Tibial nerve (tissue), 4 donors: ENCODE measurements at regions not wholly inside any gene's neighbourhood (a gene's known extent, or its start where the extent isn't known, plus 50 kb on each side); places are given as distances from the start of the nearest gene placed in this dataset.

ENCODE experiments used
- DNase-seq, 2 donors: peaks; one replicate each; pipeline ENCODE4 v3.0.0-alpha.2; 2019; ENCODE audit warnings: low spot score in 2 of 2
- H3K27ac ChIP-seq, 4 donors: fragments of 200-600 bp; sonication (generic) in 3 of 4; one replicate each; pipeline ENCODE4 v1.5.1; 2017 to 2019; ENCODE audit warnings: mild to moderate bottlenecking in 1 of 4
- H3K27me3 ChIP-seq, 2 donors: fragments of 200-600 bp; sonication (generic) in 1 of 2; one replicate each; pipeline versions ENCODE4 v1.5.1 to v1.6.0; 2017 to 2019
- H3K36me3 ChIP-seq, 3 donors: fragments of 200-600 bp; sonication (generic); one replicate each; pipeline ENCODE4 v1.5.1; 2018 to 2019
- H3K4me1 ChIP-seq, 4 donors: fragments of 200-600 bp; sonication (generic) in 3 of 4; one replicate each; pipeline ENCODE4 v1.5.1; 2017 to 2019
- H3K4me3 ChIP-seq, 4 donors: fragments of 200-600 bp; sonication (generic) in 3 of 4; one replicate each; pipeline ENCODE4 v1.5.1; 2017 to 2019; ENCODE audit warnings: mild to moderate bottlenecking in 1 of 4, moderate library complexity in 1 of 4
- H3K9me3 ChIP-seq, 4 donors: fragments of 200-600 bp; sonication (generic) in 3 of 4; one replicate each; pipeline ENCODE4 v1.5.1; 2017 to 2019
- EP300 ChIP-seq, 2 donors: sonication (generic); formaldehyde crosslinking; IDR thresholded peaks; one replicate each; pipeline ENCODE4 v1.6.1; 2017; ENCODE audit warnings: antibody characterized with exemption in 2 of 2, mild to moderate bottlenecking in 1 of 2
- POLR2A ChIP-seq, 2 donors: fragments of 450-650 bp; IDR thresholded peaks; one replicate each; pipeline ENCODE4 v1.6.1; 2017; ENCODE audit warnings: antibody characterized with exemption in 2 of 2, mild to moderate bottlenecking in 2 of 2, moderate library complexity in 2 of 2
- WGBS, 2 donors: methylation state at CpG; one replicate each; pipeline ENCODE4 v1.1.5; 2018; 5-methylcytosine and 5-hydroxymethylcytosine counted together
- TF ChIP-seq, protein P1 (sequence below), 5 experiments: fragments of 200-600 bp in 3 of 5; fragments of 450-650 bp in 2 of 5; sonication (generic) in 3 of 5; IDR thresholded peaks; one replicate each; pipeline ENCODE4 v1.5.1; 2016 to 2019; ENCODE audit warnings: antibody characterized with exemption in 5 of 5, mild to moderate bottlenecking in 3 of 5, moderate library complexity in 2 of 5

DNA sequence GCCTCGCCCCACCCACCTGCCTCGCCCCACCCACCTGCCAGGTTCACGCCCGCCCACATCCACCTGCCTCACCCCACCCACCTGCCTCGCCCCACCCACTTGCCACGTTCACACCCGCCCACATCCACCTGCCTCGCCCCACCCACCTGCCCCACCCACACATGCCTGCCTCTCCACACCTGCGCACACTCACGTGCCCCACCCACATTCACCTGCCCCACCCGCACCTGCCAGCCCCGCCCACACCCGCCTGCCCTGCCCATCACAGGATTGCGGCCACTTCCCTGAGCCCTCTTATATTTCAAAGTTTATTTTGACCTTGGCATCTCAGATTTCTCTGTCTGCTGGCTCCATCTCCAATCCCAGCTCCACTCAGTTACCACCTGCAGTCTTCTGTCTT is 217.5 kb upstream of the SOX11 start:
- 78 to 82% methylated on average over 14 of the region's 14 CpGs for WGBS, 2 donors
- Histone ChIP-seq H3K9me3 (no peaks in the 10 kb centered on the region), H3K4me3 (no peak overlapping the region), H3K27me3 (no peaks in the 10 kb centered on the region), H3K4me1 (no peaks in the 10 kb centered on the region), H3K27ac (no peak overlapping the region), H3K36me3 (no peaks in the 10 kb centered on the region)
- no peak for DNase-seq
- TF ChIP-seq POLR2A (IDR thresholded peaks at IDR 0.05) (no peak), EP300 (IDR thresholded peaks at IDR 0.05) (no peak)
- TF ChIP-seq, protein P1, sequence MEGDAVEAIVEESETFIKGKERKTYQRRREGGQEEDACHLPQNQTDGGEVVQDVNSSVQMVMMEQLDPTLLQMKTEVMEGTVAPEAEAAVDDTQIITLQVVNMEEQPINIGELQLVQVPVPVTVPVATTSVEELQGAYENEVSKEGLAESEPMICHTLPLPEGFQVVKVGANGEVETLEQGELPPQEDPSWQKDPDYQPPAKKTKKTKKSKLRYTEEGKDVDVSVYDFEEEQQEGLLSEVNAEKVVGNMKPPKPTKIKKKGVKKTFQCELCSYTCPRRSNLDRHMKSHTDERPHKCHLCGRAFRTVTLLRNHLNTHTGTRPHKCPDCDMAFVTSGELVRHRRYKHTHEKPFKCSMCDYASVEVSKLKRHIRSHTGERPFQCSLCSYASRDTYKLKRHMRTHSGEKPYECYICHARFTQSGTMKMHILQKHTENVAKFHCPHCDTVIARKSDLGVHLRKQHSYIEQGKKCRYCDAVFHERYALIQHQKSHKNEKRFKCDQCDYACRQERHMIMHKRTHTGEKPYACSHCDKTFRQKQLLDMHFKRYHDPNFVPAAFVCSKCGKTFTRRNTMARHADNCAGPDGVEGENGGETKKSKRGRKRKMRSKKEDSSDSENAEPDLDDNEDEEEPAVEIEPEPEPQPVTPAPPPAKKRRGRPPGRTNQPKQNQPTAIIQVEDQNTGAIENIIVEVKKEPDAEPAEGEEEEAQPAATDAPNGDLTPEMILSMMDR (IDR thresholded peaks at IDR 0.05): no peak

DNA sequence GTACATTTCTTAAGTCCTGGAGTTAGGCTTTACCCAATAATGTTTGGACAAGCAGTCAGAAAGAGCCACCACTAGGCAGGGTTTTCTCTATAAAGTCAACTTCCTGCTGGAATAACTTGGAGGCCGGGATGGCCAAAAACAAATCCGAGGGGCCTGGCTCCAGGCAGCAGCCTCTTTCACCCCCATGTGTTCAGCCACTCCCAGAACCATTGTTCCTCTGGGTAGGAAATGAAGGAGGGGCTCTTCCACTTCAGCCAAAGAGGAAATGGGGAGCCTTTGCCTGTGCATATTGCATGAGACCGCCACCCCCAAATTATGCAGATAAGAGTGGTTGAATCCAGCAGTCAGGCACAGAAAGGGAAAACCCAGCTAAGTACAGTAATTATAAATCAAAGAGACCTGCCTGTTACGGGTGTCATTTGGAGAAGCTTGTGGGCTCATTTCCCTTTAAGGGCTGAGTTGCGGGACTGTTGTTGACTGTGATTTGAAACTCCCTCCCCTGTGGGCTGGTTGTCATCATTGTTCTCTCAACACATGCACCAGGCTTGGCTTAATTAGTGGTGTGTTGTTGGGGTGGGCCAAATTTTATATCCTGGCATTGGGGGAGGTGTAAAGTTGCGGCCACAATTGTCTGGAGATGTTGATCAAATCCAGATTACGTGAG is 212.8 kb upstream of the SOX11 start:
- Histone ChIP-seq H3K4me3 (no peak overlapping the region), H3K36me3 (no peaks in the 10 kb centered on the region), H3K27ac (no peak overlapping the region), H3K9me3 (no peaks in the 10 kb centered on the region), H3K4me1 (peaks cover 0 to 11% (median 0%) of the 10 kb centered on the region in 4 donors), H3K27me3 (no peaks in the 10 kb centered on the region)
- no peak for DNase-seq
- WGBS, 2 donors: 38 to 47% methylated on average over 7 of the region's 7 CpGs
- TF ChIP-seq, protein P1 (IDR thresholded peaks at IDR 0.05): no peak
- TF ChIP-seq EP300 (IDR thresholded peaks at IDR 0.05): no peak

DNA sequence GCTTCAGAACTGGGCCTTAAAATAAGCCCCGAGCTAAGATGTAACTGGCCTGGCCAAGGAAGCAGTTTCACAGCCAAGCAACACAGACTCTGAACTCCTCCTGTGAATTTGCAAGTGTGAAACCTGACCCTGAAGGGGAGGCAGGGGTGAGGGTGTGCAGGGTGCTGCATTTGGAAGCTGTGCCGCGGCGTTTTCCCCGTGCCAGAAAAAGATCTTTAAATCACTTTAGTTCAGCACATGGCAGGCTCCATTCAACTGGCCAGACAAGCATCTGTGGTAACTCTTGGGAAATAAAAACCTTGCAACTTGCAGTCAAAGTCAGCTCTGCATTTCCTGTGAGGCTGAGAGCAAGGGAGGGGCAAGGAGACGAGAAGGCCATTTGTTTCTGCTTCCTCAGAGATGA is 209.3 kb upstream of the SOX11 start:
- WGBS, 2 donors: 4 to 8% methylated on average over 6 of the region's 6 CpGs
- Histone ChIP-seq H3K9me3 (no peaks in the 10 kb centered on the region), H3K4me1 (peaks cover 0 to 11% (median 0%) of the 10 kb centered on the region in 4 donors), H3K27ac (no peak overlapping the region), H3K36me3 (no peaks in the 10 kb centered on the region), H3K27me3 (no peaks in the 10 kb centered on the region), H3K4me3 (no peak overlapping the region)
- no peak for DNase-seq
- TF ChIP-seq, protein P1 (IDR thresholded peaks at IDR 0.05): no peak
- no peak for TF ChIP-seq EP300 (IDR thresholded peaks at IDR 0.05)
- TF ChIP-seq POLR2A (IDR thresholded peaks at IDR 0.05): no peak

DNA sequence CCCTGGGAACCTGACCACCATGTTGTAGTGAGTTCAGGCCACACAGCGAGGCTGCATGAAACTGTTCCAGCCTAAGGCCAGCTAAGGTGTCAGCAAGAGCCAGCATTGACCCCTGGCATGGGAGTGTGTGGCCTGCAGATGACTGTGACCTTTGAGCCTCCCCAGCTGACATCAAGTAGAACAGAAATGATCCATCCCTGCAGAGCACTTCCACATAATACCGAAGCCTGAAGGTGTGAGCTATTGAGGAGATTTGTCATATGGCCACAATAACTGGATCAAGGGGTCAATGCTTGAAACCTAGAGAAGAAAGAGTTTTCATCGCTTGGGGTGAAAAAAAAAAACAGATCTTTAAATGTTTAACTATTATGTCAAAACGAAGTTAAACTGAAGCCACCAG is 207.3 kb upstream of the SOX11 start:
- no peak for DNase-seq
- Histone ChIP-seq H3K4me1 (peaks cover 0 to 11% (median 0%) of the 10 kb centered on the region in 4 donors), H3K9me3 (no peaks in the 10 kb centered on the region), H3K27me3 (no peaks in the 10 kb centered on the region), H3K36me3 (no peaks in the 10 kb centered on the region), H3K27ac (no peak overlapping the region), H3K4me3 (no peak overlapping the region)
- WGBS, 2 donors: 91 to 93% methylated on average over 4 of the region's 4 CpGs
- TF ChIP-seq POLR2A (IDR thresholded peaks at IDR 0.05) (no peak), EP300 (IDR thresholded peaks at IDR 0.05) (no peak)
- TF ChIP-seq, protein P1 (IDR thresholded peaks at IDR 0.05): no peak

DNA sequence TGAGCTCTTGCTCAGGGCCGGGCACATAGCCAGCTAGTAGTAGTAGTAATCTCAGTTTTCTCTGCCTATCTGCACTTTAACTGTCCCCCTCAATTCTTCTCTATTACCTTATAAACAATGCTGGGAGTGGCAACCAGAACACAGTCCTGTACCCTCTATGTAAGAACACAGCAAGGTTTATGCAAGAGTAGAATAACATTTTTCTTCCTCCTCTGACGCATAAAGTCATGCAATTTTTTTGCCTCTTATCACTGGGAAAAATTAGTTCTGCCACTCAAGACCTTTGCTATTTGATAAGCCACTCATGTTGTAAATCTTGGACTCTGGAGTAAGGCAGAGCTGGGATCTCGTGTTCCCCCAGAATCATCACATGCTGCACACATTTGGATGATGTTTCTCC is 200.7 kb upstream of the SOX11 start:
- no peak overlapping the region for H3K27ac ChIP-seq
- H3K36me3 ChIP-seq: no peaks in the 10 kb centered on the region
- H3K27me3 ChIP-seq: no peaks in the 10 kb centered on the region
- TF ChIP-seq EP300 (IDR thresholded peaks at IDR 0.05): no peak
- TF ChIP-seq, protein P1 (IDR thresholded peaks at IDR 0.05): no peak
- TF ChIP-seq POLR2A (IDR thresholded peaks at IDR 0.05): no peak
- H3K9me3 ChIP-seq: no peaks in the 10 kb centered on the region
- no peak overlapping the region for H3K4me3 ChIP-seq
- DNase-seq: no peak
- WGBS, 2 donors: 80 to 87% methylated on average over 3 of the region's 3 CpGs
- no peaks in the 10 kb centered on the region for H3K4me1 ChIP-seq
